Right lobe of liver (tissue), 4 donors: ENCODE measurements at regions not wholly inside any gene's neighbourhood (a gene's known extent, or its start where the extent isn't known, plus 50 kb on each side); places are given as distances from the start of the nearest gene placed in this dataset.

Experiments
- CTCF ChIP-seq, 4 donors: fragments of 200-600 bp in 3 of 4; fragments of 450-650 bp in 1 of 4; IDR thresholded peaks; one replicate each; pipeline versions ENCODE4 v1.5.1 to v1.8.0; 2016 to 2022; ENCODE audit warnings: antibody characterized with exemption in 4 of 4, mild to moderate bottlenecking in 2 of 4
- POLR2A ChIP-seq: fragments of 450-650 bp; IDR thresholded peaks from one replicate; pipeline ENCODE4 v1.6.1; 2017; ENCODE audit warnings: antibody characterized with exemption, mild to moderate bottlenecking
- donor health status: DM: no; HTN: no; CAD: no.
- donor health status: DM: no; HTN: no; CAD: no.
- donor health status: DM: no; HTN: yes; CAD: no.

- TF ChIP-seq POLR2A (no peak), CTCF (IDR thresholded peaks at IDR 0.05) (no peak)
Observed at GRCh38 chr18:76232010-76232409, 263.0 kb downstream of the ZNF516 start.
